B cell (primary cell): ENCODE measurements at regions not wholly inside any gene's neighbourhood (a gene's known extent, or its start where the extent isn't known, plus 50 kb on each side); places are given as distances from the start of the nearest gene placed in this dataset.

Experiments
- ATAC-seq: fragments of 200-7000 bp; cut with Tn5 transposase; one replicate; pipeline ENCODE4 v1.10.0; 2021; ENCODE audit warnings: low read depth, mild to moderate bottlenecking, moderate number of reproducible peaks, moderate library complexity
- CTCF ChIA-PET: fragments of 350-600 bp; sonication (Branson Sonifier 250); formaldehyde crosslinking; loops from one replicate; lab custom pipeline; 2021; ENCODE audit warnings: antibody characterized with exemption, inconsistent platforms; lab: Charles Lee
- POLR2A ChIA-PET: fragments of 350-600 bp; sonication (Branson Sonifier 250); formaldehyde crosslinking; loops from one replicate; lab custom pipeline; 2021; ENCODE audit warnings: antibody characterized with exemption; lab: Charles Lee
- DNase-seq: peaks from one replicate; pipeline ENCODE4 v3.0.0; 2013
- H2AFZ ChIP-seq: 2 replicates; pipeline ENCODE4 v1.6.1; 2012; ENCODE audit warnings: mild to moderate bottlenecking, low read depth, low read length; ENCODE audit not compliant: insufficient read depth, poor library complexity, severe bottlenecking
- H3K27ac ChIP-seq, 2 donors: 1 replicate in 1 of 2; 2 replicates in 1 of 2; pipeline ENCODE4 v1.5.1; 2012 to 2013; ENCODE audit warnings: low read length in 2 of 2, mild to moderate bottlenecking in 2 of 2, moderate library complexity in 1 of 2
- H3K27me3 ChIP-seq, 4 experiments: fragments of 200-600 bp in 1 of 4; sonication (generic) in 1 of 4; replicated peaks in 1 of 4; 1 replicate in 2 of 4; 2 replicates in 2 of 4; pipeline versions ENCODE4 v1.6.1 to v1.7.0; 2013 to 2016; ENCODE audit warnings: low read length in 3 of 4, mild to moderate bottlenecking in 2 of 4, mixed read lengths in 1 of 4, moderate library complexity in 1 of 4; ENCODE audit not compliant: insufficient read depth in 4 of 4, control insufficient read depth in 3 of 4; ENCODE audit errors: control extremely low read depth in 1 of 4
- H3K36me3 ChIP-seq, 2 experiments: replicated peaks in 1 of 2; 1 replicate in 1 of 2; 2 replicates in 1 of 2; pipeline versions ENCODE4 v1.6.1 to v1.7.1; 2013; ENCODE audit warnings: low read length in 1 of 2; ENCODE audit not compliant: insufficient read depth in 2 of 2, control insufficient read depth in 1 of 2; ENCODE audit errors: control extremely low read depth in 1 of 2, extremely low read depth in 1 of 2
- H3K4me1 ChIP-seq, 2 donors: fragments of 200-600 bp in 1 of 2; sonication (generic) in 1 of 2; 1 replicate in 1 of 2; 2 replicates in 1 of 2; pipeline versions ENCODE4 v1.5.1 to v1.6.1; 2013 to 2017; ENCODE audit warnings: low read length in 2 of 2; ENCODE audit not compliant: control insufficient read depth in 2 of 2, insufficient read depth in 2 of 2
- H3K4me2 ChIP-seq: replicated peaks from 2 replicates; pipeline ENCODE3; 2012; ENCODE audit warnings: mild to moderate bottlenecking, low read depth, low read length; ENCODE audit not compliant: poor library complexity, severe bottlenecking
- H3K4me3 ChIP-seq, 5 experiments: fragments of 200-600 bp in 1 of 5; sonication (generic) in 1 of 5; 1 replicate in 3 of 5; 2 replicates in 2 of 5; pipeline versions ENCODE4 v1.5.1 to v1.7.0; 2011 to 2016; ENCODE audit warnings: low read length in 4 of 5, mild to moderate bottlenecking in 4 of 5, low read depth in 2 of 5, control low read depth in 1 of 5, moderate library complexity in 1 of 5; ENCODE audit not compliant: insufficient read depth in 1 of 5; ENCODE audit errors: control extremely low read depth in 1 of 5, extremely low read depth in 1 of 5
- H3K79me2 ChIP-seq: fragments of 200-600 bp; sonication (generic); one replicate; pipeline ENCODE4 v1.6.0; 2016; ENCODE audit warnings: low read length; ENCODE audit not compliant: control insufficient read depth, insufficient read depth
- H3K9ac ChIP-seq: fragments of 200-600 bp; sonication (generic); 2 replicates; pipeline ENCODE4 v1.6.1; 2017; ENCODE audit warnings: mild to moderate bottlenecking, low read length, moderate library complexity
- H3K9me3 ChIP-seq, 3 donors: one replicate each; pipeline versions ENCODE4 v1.6.1 to v1.7.1; 2013; ENCODE audit warnings: low read length in 2 of 3; ENCODE audit not compliant: control insufficient read depth in 2 of 3, insufficient read depth in 1 of 3; ENCODE audit errors: control extremely low read depth in 1 of 3
- H4K20me1 ChIP-seq: 2 replicates; pipeline ENCODE4 v1.6.0; 2012; ENCODE audit warnings: mild to moderate bottlenecking, low read length; ENCODE audit not compliant: insufficient read depth, control insufficient read depth, poor library complexity, severe bottlenecking
- H3K27ac Mint-ChIP-seq: one replicate; pipeline ENCODE4 v1.8.0; 2021; ENCODE audit warnings: mixed read lengths
- H3K27me3 Mint-ChIP-seq: one replicate; pipeline ENCODE4 v1.8.0; 2021; ENCODE audit warnings: mixed read lengths
- H3K4me1 Mint-ChIP-seq: one replicate; pipeline ENCODE4 v1.8.0; 2021; ENCODE audit warnings: mixed read lengths
- H3K4me3 Mint-ChIP-seq: one replicate; pipeline ENCODE4 v1.8.0; 2021; ENCODE audit warnings: mixed read lengths
- H3K9me3 Mint-ChIP-seq: one replicate; pipeline ENCODE4 v1.8.0; 2022; ENCODE audit warnings: mixed read lengths; ENCODE audit not compliant: insufficient read depth
- CTCF ChIP-seq: fragments of 200-600 bp; IDR thresholded peaks from one replicate; pipeline ENCODE4 v1.8.0; 2022; ENCODE audit warnings: antibody characterized with exemption, mild to moderate bottlenecking
- EZH2 ChIP-seq: IDR thresholded peaks from 2 replicates; pipeline ENCODE4 v1.6.1; 2012; ENCODE audit warnings: borderline replicate concordance, low read depth, mild to moderate bottlenecking, moderate library complexity, low read length; ENCODE audit not compliant: insufficient read depth, poor library complexity, severe bottlenecking
- WGBS: methylation state at CpG from one replicate; pipeline ENCODE4 v1.1.5; 2013; ENCODE audit warnings: missing lambda C conversion rate; ENCODE audit not compliant: insufficient coverage; 5-methylcytosine and 5-hydroxymethylcytosine counted together
- intact Hi-C: fragments of 100-400 bp; cut with micrococcal nuclease; formaldehyde crosslinking; loops from one replicate; pipeline ENCODE4 v1.10.0; 2022

- H3K9ac ChIP-seq, result no peak overlapping the region
- intact Hi-C loops, result no loop called here
- ChIA-PET CTCF (no interaction called here), POLR2A (no interaction called here)
- no peaks in the 10 kb centered on the region for H3K36me3 ChIP-seq
- no peaks in the 10 kb centered on the region for H3K4me1 ChIP-seq
- no peaks in the 10 kb centered on the region for H3K79me2 ChIP-seq
- 91% methylated on average over 17 of the region's 17 CpGs for WGBS
- DNase-seq (no peak), ATAC-seq (no peak)
- no peak overlapping the region for H3K4me3 Mint-ChIP-seq
- no peak overlapping the region for H3K4me2 ChIP-seq
- H3K27me3 ChIP-seq, result no peaks in the 10 kb centered on the region
- no peaks in the 10 kb centered on the region for H4K20me1 ChIP-seq
- H3K27me3 Mint-ChIP-seq, result no peaks in the 10 kb centered on the region
- H3K4me1 Mint-ChIP-seq, result no peaks in the 10 kb centered on the region
- no peak overlapping the region for H3K27ac Mint-ChIP-seq
- TF ChIP-seq EZH2, result no peak
- no peak overlapping the region for H3K4me3 ChIP-seq
- H3K9me3 Mint-ChIP-seq, result peaks cover 6% of the 10 kb centered on the region
- peaks cover 0 to 21% (median 0%) of the 10 kb centered on the region in 3 donors for H3K9me3 ChIP-seq
- H2AFZ ChIP-seq, result no peak overlapping the region
- H3K27ac ChIP-seq, result no peak overlapping the region
Measured at GRCh38 chr7:53087274-53087673, 51.8 kb downstream of the POM121L12 start.

- ChIA-PET CTCF (no interaction called here), POLR2A (no interaction called here)
- H3K4me1 ChIP-seq, result no peaks in the 10 kb centered on the region
- intact Hi-C loops, result no loop called here
- 75% methylated on average over 1 of the region's 3 CpGs for WGBS
- no peak overlapping the region for H3K4me3 Mint-ChIP-seq
- no peak for TF ChIP-seq CTCF
- no peak for TF ChIP-seq EZH2
- H3K27me3 ChIP-seq, result no peaks in the 10 kb centered on the region
- peaks cover 0 to under 1% (median 0%) of the 10 kb centered on the region in 3 donors for H3K9me3 ChIP-seq
- H3K9ac ChIP-seq, result no peak overlapping the region
- ATAC-seq, result no peak
- H3K36me3 ChIP-seq, result no peaks in the 10 kb centered on the region
- no peak overlapping the region for H3K27ac ChIP-seq
- H3K79me2 ChIP-seq, result no peaks in the 10 kb centered on the region
- no peak overlapping the region for H3K4me2 ChIP-seq
- no peak overlapping the region for H3K4me3 ChIP-seq
- DNase-seq, result no peak
- no peak overlapping the region for H3K27ac Mint-ChIP-seq
- no peaks in the 10 kb centered on the region for H4K20me1 ChIP-seq
- H2AFZ ChIP-seq, result no peak overlapping the region
- peaks cover 8% of the 10 kb centered on the region for H3K9me3 Mint-ChIP-seq
- H3K4me1 Mint-ChIP-seq, result no peaks in the 10 kb centered on the region
- H3K27me3 Mint-ChIP-seq, result no peaks in the 10 kb centered on the region
Measured at GRCh38 chr7:53094191-53094590, 58.8 kb downstream of the POM121L12 start.
